ENCODE measurements at regions not wholly inside any gene's neighbourhood (a gene's known extent, or its start where the extent isn't known, plus 50 kb on each side); places are given as distances from the start of the nearest gene placed in this dataset.
"Not testable (repeated sequence)": the region's sequence is repeated elsewhere in the genome, so short reads cannot be mapped to it uniquely, and the experiment has no call there.

DNA sequence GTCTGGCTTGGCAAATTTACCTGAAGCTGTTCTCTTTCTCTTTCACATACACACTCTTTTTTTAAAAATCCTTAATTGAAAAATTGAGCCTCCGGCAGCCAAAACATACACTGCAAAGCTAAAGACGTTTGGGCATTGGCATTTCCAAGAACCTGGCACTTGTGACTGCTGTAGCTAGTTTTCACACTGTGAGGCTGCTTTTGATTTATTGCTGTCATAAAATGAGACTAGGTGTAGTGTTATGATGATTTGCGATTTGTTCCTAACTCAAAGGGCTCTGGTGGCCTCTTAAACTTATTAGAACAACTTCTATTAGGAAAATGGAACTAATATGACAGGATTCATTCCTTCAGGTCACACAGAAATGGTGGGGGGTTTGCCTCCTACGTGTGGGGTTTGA is 377.1 kb upstream of the FAR2 start:
- no peak for DNase-seq (ENCODE audit: low spot score)

DNA sequence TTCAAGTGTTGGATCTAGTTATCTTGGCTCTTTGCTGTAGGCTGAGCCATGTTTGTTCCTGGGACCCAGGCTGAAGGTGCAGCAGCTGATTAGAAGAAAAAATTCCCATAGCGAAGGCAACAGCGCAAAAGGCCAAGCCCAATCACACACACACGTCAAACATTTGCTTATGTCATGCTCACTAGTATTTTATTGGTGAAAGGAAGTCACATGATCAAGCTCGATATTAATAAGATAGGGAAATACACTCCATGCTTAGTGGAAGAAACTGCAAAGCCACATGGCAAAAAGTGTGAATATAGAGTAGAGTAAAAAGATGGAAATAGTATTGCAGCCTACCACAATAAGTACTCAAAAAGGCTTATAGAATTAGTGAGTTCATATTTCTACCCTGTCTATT is 373.5 kb upstream of the FAR2 start:
- no peak for DNase-seq (ENCODE audit: low spot score)

DNA sequence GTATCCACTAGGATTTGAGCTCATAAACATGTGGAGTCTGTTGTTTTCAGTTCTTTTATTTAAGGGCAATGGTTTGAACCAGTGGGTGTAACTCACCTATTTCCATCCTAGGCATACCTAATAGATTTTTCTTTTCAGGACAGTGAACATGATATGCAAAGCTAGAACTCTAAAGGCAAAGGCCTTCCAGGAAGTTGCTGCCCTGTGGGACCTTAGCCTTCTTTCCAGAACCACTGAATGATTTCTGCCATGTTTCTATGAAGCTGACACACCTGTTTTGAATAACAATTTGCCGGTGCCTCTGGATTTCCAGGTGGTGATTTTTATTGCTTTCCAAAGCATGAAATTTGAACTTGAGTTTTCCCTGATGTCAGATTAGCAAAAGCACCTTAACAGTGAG is 372.9 kb upstream of the FAR2 start:
- DNase-seq (ENCODE audit: low spot score) = no peak

DNA sequence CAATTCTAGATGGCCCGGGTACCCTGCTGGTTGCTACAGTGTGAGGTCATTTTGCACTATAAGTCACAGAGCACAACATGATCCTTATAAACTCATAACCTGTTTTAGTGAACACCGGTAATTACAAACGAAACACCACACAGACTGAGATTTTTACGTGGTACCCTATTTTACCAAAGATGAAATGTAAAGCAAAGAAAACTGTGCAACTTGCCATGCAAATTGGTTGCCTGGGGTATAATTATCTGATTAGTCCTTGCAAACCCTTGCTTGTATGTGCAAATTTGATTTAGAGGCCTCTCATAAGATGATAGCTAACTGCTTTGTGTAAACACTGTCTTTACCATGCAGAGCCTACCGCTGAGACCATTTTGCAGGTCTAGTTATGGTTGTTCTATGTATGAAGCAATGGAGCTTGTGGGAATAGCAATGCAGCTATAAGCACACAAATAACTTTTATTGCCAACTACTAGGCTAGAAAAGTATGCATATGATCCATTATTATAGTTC is 372.1 kb upstream of the FAR2 start:
- DNase-seq (ENCODE audit: low spot score) = no peak

DNA sequence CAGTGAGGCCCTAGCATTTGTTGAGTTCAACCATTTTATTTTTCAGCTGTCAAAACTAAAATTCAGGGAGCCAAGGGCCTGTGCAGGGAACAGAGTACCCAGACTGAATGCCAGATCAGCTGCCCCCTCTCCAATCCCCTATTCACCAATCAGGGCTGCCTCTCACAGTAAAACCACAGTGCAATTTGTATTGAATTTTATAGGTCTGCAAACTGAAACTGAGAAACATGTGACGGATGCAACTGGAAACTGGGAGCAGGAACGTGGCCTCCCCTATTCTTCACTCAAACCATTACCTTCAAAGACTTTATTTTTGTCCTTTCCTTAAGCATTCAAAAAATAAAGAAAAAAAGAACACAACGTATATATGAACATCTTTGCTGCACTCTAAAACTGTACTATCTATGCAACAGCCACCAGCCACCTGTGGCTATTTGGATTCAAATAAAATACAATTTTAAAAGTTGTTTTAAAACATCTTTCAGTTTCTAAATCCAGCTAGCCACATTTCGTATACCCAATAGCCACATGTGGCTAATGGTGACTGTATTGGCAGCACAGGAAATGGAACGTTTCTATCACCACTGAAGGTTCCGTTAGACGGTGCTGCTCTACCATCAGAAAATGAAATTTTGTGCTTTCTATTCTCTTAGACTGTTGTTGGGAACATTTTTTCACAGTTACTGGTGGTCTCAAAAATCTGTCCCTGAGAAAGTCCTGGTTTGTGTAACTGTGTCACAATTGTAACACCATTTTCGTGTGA is 371.3 kb upstream of the FAR2 start:
- DNase-seq (ENCODE audit: low spot score) = no peak

DNA sequence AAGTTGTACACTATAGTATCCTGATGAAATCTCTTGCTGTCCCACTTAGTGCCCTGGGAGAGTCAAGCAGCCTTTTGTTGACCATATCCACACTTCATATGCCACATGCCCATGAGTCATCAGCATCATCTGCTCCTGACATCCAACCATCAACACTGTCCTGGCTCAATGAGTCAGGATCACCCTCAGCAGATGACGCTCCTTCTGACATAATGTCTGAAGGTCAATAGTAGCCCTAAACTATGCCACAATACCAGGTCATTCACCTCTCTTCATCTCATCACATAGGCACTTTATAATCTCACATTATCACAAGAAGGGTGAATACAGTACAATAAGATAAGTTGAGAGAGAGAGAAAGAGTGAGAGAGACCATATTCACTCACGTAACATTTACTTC is 369.0 kb upstream of the FAR2 start:
- DNase-seq (ENCODE audit: low spot score) = peak; percentile 86

DNA sequence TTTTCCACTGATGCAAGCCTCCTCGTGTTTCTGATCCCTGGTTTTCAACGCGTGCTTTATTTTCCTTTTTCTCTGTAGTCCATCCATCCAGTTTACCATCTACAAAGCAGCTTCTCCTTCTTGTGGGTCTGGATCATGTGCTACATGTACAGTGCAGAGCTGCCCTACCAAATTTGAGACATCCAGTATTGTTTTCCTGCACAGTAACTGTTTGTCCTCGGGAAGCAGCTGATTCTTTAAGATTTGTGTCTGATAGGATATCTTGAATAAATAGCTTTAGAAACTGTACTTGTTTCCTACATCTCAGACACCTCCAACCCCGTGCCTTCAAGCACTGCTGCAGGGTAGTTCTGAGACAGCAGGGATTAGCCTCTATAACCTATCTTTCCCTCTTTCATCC is 368.1 kb upstream of the FAR2 start:
- DNase-seq (ENCODE audit: low spot score) = no peak

DNA sequence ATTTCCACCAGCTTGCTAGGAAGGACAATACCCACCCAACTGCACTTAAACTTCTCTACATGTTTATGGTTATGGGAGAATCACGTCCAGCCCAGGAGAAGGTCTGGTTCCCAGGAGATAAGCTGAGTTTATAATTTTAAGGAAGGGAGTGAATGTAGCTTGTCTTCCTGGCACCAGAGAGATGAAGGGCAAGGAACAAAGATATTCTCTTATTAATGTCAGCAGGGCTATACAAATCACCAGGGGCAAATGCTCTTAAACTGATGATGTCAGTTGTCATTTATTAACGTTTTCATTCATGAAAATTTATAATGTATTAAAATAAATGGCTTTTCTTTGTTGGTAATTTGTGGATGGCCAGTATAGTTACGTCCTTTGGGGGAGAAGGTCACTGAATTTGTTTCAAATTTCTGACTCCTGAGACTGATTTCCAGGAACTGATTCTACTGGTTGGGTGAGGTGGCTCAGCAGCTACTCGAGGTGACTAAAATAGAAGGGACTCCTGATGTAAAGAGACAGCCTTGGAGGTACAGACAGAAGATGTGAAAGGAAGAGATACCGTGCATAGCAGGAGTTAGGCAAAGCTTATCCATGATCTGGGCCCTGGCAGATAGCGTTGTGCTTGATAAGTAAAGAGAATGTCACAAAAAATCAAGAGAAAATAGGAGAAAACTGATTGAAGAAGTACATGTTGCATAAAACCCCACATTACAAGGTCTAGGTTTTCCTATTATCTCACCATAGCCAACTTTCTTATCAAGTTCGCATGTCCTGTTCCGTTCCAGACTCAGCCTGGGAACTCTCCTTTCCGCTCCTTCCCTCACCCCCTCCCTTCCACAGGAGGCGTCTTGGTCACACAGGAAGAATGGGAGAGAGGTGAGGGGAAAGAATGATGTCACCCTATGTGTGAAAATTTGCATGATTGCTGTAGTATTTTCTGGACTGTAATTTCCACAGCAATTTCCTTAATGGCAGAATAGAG is 367.1 kb upstream of the FAR2 start:
- no peak for DNase-seq (ENCODE audit: low spot score)

DNA sequence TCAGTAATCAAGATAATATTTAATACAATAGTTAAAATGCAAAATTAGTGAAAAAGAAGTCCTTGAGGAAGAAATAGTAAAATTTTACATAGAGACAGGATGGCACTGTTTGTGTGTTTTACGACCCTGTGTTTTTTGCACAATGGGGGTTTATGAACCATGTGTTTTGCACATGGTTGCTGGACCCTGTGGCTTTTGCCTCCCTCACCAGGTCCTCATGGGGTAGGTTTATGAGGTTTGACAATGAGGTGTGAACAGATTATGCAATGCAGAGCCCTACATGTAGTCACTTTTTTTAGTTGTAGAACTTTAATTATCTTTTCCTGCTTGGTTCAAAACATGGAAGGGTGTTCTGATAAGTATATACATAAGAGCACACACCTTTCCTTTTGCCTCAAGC is 366.3 kb upstream of the FAR2 start:
- DNase-seq (ENCODE audit: low spot score) = no peak

DNA sequence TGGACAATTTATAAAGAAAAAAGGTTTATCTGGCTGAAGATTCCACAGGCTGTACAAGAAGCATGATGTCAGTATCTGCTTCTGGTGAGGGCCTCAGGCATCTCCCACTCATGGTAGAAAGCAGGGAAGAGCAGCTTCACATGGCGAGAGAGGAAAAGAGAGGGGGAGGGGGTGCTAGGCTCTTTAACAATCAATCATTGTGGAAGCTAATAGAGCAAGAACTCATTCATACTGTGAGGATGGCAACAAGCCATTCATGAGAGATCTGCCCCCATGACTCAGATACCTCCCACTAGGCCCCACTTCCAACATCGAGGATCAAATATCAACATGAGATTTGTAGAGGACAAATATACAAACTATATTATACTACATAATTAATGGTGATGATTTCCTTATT is 361.9 kb upstream of the FAR2 start:
- DNase-seq (ENCODE audit: low spot score) = no peak

DNA sequence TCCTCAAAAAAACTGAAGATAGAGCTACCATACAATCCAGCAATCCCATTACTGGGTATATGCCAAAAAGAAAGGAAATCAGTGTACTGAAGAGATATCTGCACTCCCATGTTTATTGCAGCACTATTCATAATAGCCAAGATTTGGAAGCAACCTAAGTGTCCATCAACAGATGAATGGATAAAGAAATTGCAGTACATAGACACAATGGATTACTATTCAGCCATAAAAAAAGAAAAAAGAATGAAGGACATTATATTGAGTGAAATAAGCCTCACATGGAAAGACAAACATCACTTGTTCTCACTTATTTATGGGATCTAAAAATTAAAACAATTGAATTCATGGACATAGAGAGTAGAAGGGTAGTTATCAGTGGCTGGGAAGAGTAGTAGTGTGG is 360.8 kb upstream of the FAR2 start:
- DNase-seq (ENCODE audit: low spot score) = not testable (repeated sequence)

DNA sequence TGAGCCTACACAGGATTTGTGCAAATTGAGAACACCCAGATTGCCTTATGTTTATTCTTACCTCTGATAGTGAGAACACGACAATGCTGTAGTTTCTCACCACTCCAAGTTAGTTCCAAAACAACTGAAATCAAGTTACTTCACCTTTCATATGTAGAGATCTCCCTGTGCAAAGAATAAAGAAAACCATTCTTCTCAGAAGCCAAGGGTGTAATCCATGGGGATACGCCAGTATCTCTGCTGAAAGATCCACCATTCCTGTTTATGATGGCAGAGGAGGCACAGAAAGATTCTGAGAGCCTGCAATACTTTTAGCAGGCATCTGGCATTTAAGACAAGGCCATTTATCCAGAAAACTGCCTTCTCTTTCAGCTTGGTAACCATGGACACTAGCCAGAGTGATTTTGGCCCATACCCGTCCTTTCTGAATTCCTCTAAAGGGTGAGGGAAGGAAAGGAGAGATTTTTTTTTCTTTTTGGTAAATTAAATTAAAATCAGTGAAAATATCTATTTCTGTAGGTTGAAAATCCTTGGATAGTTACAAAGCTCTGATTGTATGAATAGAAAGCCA is 355.4 kb upstream of the FAR2 start:
- DNase-seq (ENCODE audit: low spot score) = no peak

DNA sequence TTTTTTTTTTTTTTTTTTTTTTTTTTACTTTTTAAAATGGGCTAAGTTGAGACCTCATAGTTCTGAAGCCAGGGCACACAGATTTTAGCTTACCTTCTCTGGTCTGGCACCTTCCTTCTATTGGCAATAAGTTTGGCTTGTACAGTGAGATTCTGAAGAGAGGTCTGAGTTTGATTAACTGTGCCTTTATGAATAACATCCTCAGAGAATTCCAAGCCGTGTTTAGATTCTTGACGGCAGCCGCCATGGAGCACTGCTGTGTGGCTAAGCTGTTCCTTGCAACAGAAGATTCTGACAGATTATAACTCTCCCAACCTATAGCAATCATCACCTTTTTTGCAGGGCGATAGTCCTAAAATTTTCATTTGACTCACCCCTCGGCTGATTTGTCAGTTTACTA is 354.9 kb upstream of the FAR2 start:
- no peak for DNase-seq (ENCODE audit: low spot score)

DNA sequence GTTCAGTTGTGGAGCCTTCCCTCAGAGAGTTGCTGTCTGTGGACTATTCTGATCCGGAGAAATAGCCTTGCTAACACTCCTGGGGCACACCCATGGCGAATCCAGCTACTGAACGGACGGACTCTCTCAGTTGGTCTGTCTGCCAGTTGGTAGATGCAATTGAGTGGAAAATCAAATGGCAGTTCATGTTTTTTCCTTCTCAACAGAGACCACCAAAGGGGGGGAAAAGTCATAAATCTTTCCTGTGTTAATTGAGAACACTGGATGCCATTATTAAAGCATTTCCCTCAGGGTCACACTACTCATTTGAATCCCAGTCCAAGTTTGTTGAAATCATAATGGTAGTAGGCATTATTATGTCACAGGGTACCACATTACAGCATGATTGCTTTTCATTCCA is 354.3 kb upstream of the FAR2 start:
- no peak for DNase-seq (ENCODE audit: low spot score)

DNA sequence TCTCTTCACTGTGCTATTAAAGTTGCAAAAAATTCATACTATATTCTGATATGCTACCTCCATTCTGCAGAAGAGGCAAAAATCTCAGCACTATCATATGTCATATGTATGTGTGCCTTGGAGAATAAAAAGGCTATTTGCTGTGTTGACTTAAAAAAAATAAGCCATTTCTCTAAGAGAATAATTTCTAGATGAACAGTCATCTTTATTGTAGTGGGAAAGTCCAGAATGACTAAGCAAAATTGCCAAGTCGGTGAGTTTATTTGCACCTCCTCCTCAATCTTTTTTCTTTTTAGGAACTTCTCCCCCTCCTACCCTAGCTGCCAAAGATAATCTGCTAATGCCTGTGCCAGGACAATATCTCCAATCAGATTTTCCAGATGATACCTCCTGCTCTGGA is 353.8 kb upstream of the FAR2 start:
- no peak for DNase-seq (ENCODE audit: low spot score)

DNA sequence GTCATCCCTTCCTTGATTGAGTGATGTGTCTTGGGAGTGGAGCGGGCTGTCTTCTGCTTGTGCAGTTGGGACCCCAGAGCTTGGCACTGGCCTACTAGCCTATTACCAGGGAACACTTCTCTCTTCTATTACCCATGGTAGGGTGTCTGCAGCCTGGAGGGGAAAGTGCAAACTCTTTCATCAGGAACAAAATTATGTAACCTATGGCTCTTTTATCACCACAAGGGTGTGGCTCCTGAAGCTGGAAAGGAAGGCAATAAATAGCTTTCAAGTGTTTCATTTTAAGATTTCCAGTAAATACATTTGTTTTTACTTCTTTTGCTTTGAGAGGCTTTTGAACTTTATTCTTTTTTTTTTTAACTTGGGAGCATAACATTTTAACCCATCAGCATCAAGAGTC is 349.7 kb upstream of the FAR2 start:
- DNase-seq (ENCODE audit: low spot score) = no peak

DNA sequence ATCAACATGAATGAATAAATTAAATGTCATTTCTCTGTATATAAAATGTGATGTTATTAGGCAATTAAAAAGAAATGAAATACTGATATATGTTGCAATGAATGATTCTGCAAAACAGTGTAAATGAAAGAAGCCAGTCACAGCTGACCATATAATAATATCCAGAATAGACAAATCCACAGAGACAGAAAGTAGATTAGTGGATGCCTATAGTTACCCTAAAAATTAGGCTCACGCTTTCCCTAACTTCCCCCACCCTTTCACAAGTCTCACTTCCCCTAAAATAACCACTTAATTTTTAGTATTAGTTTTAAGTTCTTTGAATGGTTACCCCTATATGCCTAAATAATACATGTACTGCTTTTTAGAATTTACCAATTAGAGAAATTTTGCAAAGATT is 348.9 kb upstream of the FAR2 start:
- DNase-seq (ENCODE audit: low spot score) = no peak

DNA sequence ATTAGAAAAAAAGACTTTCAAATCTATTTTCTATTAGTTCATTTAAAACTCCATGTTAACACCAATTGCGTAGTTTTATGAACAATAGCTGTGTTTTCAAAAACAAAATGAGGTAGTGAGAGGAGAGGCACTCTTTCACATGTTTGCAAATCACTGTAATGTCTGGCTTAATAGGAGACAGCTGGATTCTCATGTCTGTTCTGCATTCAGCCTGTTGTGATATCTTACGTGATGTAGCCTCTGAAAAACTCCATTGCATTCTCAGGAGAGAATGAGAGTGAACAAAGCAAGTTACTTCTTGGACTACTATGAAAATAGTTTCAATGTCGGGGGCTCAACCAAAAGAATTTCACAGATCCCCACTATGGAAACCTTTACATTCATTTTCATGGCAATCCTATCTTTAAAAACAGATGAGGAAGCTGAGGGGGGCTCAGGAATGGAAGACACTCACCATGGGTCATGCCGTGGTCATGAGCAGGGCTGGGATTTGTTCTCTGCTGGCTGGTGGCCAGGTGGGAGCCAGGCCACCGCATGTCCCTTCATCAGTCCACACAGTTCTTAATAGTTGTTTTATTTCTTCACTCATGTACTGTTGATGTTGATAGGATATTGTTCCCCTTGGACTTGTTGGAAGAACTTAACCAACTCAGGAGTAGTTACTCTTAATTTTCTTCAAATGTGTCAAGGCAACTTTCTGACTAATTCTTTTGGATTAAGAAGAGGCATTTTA is 346.2 kb upstream of the FAR2 start:
- DNase-seq (ENCODE audit: low spot score) = no peak

DNA sequence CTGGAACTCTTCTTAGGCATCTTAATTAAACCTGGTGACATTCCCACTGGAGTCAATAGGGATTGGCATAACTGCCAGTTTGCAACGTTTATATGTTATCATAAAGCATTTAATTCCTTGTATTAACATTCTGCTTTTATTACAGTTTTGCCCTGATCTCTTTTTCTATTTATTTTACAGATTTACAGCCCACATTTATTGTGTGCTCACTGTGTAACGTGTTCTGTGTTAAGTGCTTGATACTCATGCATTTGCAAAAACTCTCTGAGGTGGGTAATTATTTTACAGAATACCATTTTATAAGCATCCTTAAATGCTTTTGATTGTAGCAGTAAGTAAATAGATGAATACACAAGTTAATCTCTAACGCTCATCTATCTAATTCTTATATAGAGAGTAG is 341.5 kb upstream of the FAR2 start:
- no peak for DNase-seq (ENCODE audit: low spot score)

DNA sequence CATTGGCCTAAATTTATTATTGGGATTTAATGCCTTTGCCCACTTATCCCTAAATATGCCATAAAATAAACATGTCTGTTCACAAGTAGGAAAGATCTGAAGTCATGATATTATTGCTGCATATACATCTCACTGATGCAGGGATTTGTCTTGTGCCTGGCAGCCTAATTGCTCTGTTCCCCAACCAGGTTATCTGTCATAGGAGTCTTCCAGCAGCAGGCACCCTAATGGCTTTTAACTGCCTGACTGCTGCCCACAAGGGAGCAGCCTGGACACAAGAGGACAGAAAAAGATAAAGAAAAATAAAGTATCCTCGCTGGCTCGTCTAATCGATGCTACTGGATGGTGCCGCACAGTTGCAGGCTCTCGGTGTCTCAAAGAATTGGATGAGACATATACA is 337.6 kb upstream of the FAR2 start:
- no peak for DNase-seq (ENCODE audit: low spot score)

DNA sequence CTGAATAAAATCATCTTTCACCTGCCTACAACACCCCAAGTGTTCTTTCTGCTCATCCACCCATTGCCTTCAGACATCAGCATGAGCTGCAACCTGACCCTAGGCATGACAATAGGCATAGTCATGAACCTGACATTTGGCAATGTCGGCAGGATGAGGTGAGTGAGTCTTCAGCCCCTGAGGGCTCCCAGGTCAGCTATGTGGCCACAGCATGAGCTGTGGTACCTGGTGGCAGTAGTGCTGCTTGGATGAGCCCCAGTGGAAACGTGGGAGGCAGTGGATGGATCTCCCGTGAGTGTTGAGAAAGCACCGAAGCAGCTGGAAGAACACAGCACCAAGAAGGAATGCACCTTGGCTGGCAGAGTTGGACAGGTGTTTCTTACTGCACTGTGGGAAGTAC is 334.8 kb upstream of the FAR2 start:
- DNase-seq (ENCODE audit: low spot score) = no peak

DNA sequence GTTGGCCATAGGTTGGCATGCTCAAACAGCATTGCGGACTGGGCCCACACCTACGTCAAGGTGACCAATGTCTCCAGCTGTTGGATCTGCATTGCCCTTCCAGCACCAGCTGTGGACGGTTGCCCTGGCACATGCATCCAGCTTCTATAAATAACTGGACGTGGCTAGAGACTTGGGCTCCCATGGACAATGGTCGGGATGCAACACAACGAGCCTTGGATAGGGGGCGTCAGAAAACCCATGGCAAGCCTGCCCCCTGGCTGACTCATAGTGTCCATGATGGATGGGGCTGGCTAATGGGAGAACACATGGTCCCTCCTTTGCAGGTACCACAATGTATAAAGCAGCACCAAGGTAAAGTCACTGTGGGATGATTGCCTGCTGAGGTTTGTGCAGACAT is 331.6 kb upstream of the FAR2 start:
- DNase-seq (ENCODE audit: low spot score) = no peak
